ENCODE measurements at regions not wholly inside any gene's neighbourhood (a gene's known extent, or its start where the extent isn't known, plus 50 kb on each side); places are given as distances from the start of the nearest gene placed in this dataset.
A peak's percentile ranks its signal among the peaks of the same experiment; 100 is the strongest.
"Not testable (repeated sequence)": the region's sequence is repeated elsewhere in the genome, so short reads cannot be mapped to it uniquely, and the experiment has no call there.

DNA sequence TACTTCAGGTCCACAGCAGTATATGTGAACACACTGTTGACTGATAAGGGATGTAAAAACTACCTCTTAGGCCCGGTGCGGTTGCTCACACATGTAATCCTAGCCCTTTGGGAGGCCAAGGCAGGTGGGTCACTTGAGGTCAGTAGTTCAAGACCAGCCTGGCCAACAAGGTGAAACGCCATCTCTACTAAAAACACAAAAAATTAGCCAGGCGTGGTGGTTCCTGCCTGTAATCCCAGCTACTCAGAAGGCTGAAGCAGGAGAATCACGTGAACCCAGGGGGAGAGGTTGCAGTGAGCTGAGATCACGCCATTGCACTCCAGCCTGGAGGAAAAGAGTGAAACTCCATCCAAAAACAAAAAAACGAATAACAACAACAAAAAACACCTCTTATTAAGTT lies 194.6 kb upstream of the KCNMB2 start:
- no peak for TF ChIP-seq POLR2AphosphoS5 (IDR thresholded peaks at IDR 0.05; ENCODE audit: borderline replicate concordance, low read depth, low read length)
- no peak for TF ChIP-seq FOXP2 (optimal IDR thresholded peaks at IDR 0.05; ENCODE audit: control extremely low read depth, extremely low read length, insufficient read depth)
- TF ChIP-seq EZH2 (IDR thresholded peaks at IDR 0.05) = no peak
- H3K27ac ChIP-seq = no peak overlapping the region
- H3K4me3 ChIP-seq = no peak overlapping the region
- no peak overlapping the region for H3K9ac ChIP-seq (ENCODE audit: insufficient read length)
- DNase-seq (ENCODE audit: low read depth, low spot score) = no peak
- H3K36me3 ChIP-seq (ENCODE audit: insufficient read depth, low read length) = no peaks in the 10 kb centered on the region
- H3K9me3 ChIP-seq (ENCODE audit: low read depth, low read length) = no peaks in the 10 kb centered on the region

- TF ChIP-seq EZH2 (IDR thresholded peaks at IDR 0.05) (no peak), FOXP2 (optimal IDR thresholded peaks at IDR 0.05; ENCODE audit: control extremely low read depth, extremely low read length, insufficient read depth) (no peak), POLR2AphosphoS5 (IDR thresholded peaks at IDR 0.05; ENCODE audit: borderline replicate concordance, low read depth, low read length) (no peak)
- H3K9ac ChIP-seq (ENCODE audit: insufficient read length) = no peak overlapping the region
- no peak overlapping the region for H3K27ac ChIP-seq
- no peaks in the 10 kb centered on the region for H3K36me3 ChIP-seq (ENCODE audit: insufficient read depth, low read length)
- no peaks in the 10 kb centered on the region for H3K9me3 ChIP-seq (ENCODE audit: low read depth, low read length)
- no peak overlapping the region for H3K4me3 ChIP-seq
- DNase-seq (ENCODE audit: low read depth, low spot score) = no peak
Observed at GRCh38 chr3:178342111-178342510, 194.1 kb upstream of the KCNMB2 start.

- no peak overlapping the region for H3K9ac ChIP-seq (ENCODE audit: insufficient read length)
- H3K36me3 ChIP-seq (ENCODE audit: insufficient read depth, low read length) = no peaks in the 10 kb centered on the region
- H3K27ac ChIP-seq = no peak overlapping the region
- H3K9me3 ChIP-seq (ENCODE audit: low read depth, low read length) = no peaks in the 10 kb centered on the region
- no peak for DNase-seq (ENCODE audit: low read depth, low spot score)
- H3K4me3 ChIP-seq = no peak overlapping the region
- TF ChIP-seq EZH2 (IDR thresholded peaks at IDR 0.05) (no peak), POLR2AphosphoS5 (IDR thresholded peaks at IDR 0.05; ENCODE audit: borderline replicate concordance, low read depth, low read length) (no peak), FOXP2 (optimal IDR thresholded peaks at IDR 0.05; ENCODE audit: control extremely low read depth, extremely low read length, insufficient read depth) (no peak)
Observed at GRCh38 chr3:178343433-178344038, 192.7 kb upstream of the KCNMB2 start.

- TF ChIP-seq FOXP2 (optimal IDR thresholded peaks at IDR 0.05; ENCODE audit: control extremely low read depth, extremely low read length, insufficient read depth) (no peak), EZH2 (IDR thresholded peaks at IDR 0.05) (no peak), POLR2AphosphoS5 (IDR thresholded peaks at IDR 0.05; ENCODE audit: borderline replicate concordance, low read depth, low read length) (no peak)
- H3K4me3 ChIP-seq = no peak overlapping the region
- H3K27ac ChIP-seq = no peak overlapping the region
- 0 out of 2 replicates have a peak, but pooled peaks cover 3% of the 10 kb centered on the region for H3K9me3 ChIP-seq (ENCODE audit: low read depth, low read length)
- H3K36me3 ChIP-seq (ENCODE audit: insufficient read depth, low read length) = no peaks in the 10 kb centered on the region
- no peak for DNase-seq (ENCODE audit: low read depth, low spot score)
- H3K9ac ChIP-seq (ENCODE audit: insufficient read length) = no peak overlapping the region
Observed at GRCh38 chr3:178345944-178346343, 190.3 kb upstream of the KCNMB2 start.

DNA sequence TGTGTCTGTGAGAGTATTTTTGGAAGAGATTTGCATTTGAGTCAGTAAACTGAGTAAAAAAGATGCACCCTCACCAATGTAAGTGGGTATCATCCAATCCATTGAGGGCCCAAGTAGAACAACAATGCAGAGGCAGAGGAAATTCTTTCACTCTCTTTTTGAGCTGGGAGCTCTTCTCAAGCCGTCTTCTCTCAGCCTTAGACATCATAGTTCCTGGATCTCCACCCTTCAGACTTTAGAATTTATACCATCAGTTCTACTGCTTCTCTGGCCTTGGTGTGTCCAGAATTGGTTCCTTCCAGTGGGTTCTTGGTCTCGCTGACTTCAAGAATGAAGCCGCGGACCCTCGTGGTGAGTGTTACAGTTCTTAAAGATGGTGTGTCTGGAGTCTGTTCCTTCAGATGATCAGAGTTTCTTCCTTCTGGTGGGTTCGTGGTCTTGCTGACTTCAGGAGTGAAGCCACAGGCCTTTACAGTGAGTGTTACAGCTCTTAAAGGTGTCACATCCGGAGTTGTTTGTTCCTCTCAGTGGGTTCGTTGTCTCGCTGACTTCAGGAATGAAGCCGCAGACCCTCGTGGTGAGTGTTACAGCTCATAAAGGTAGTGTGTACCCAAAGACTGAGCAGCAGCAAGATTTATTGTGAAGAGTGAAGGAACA lies 187.5 kb upstream of the KCNMB2 start:
- not testable (repeated sequence) for H3K27ac ChIP-seq; DNase-seq (ENCODE audit: low read depth, low spot score); H3K9ac ChIP-seq (ENCODE audit: insufficient read length); H3K4me3 ChIP-seq; H3K36me3 ChIP-seq (ENCODE audit: insufficient read depth, low read length); H3K9me3 ChIP-seq (ENCODE audit: low read depth, low read length)

DNA sequence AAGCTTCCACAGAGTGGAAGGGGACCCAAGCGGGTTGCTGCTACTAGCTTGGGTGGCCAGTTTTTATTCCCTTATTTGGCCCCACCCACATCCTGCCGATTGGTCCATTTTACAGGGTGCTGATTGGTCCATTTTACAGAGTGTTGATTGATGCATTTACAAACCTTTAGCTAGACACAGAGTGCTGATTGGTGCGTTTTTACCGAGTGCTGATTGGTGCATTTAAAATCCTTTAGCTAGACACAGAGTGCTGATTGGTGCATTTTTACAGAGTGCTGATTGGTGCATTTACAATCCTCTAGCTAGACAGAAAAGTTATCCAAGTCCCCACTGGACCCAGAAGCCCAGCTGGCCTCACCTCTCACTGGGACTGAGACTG lies 187.0 kb upstream of the KCNMB2 start:
- not testable (repeated sequence) for DNase-seq (ENCODE audit: low read depth, low spot score); H3K9ac ChIP-seq (ENCODE audit: insufficient read length); H3K27ac ChIP-seq; H3K4me3 ChIP-seq; H3K9me3 ChIP-seq (ENCODE audit: low read depth, low read length); H3K36me3 ChIP-seq (ENCODE audit: insufficient read depth, low read length)

DNA sequence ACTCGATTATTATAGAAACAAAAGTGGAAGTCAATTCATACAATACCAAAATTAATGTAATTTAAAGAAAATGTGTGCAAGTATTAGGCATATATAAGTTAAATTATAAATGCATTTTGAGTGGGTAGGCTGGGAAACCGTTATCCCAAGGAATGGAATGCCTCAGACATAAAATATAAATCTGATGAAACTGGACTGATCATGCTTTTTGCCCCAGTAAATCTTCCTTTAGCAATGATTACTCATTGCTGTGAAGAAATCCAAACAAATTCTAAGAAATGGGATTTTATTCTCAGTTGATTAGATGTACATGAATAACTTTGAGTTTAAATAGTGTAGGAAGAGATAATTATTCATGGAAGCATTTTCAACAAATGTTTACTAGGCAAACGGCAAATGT lies 185.5 kb upstream of the KCNMB2 start:
- Histone ChIP-seq H3K9ac (ENCODE audit: insufficient read length) (peak overlapping the region; percentile 35), H3K36me3 (ENCODE audit: insufficient read depth, low read length) (no peaks in the 10 kb centered on the region), H3K4me3 (no peak overlapping the region), H3K9me3 (ENCODE audit: low read depth, low read length) (0 out of 2 replicates have a peak, but pooled peaks cover 3% of the 10 kb centered on the region), H3K27ac (peak overlapping the region; percentile 95)
- DNase-seq (ENCODE audit: low read depth, low spot score) = no peak
- TF ChIP-seq FOXP2 (optimal IDR thresholded peaks at IDR 0.05; ENCODE audit: control extremely low read depth, extremely low read length, insufficient read depth) (no peak), EZH2 (IDR thresholded peaks at IDR 0.05) (no peak), POLR2AphosphoS5 (IDR thresholded peaks at IDR 0.05; ENCODE audit: borderline replicate concordance, low read depth, low read length) (no peak)

DNA sequence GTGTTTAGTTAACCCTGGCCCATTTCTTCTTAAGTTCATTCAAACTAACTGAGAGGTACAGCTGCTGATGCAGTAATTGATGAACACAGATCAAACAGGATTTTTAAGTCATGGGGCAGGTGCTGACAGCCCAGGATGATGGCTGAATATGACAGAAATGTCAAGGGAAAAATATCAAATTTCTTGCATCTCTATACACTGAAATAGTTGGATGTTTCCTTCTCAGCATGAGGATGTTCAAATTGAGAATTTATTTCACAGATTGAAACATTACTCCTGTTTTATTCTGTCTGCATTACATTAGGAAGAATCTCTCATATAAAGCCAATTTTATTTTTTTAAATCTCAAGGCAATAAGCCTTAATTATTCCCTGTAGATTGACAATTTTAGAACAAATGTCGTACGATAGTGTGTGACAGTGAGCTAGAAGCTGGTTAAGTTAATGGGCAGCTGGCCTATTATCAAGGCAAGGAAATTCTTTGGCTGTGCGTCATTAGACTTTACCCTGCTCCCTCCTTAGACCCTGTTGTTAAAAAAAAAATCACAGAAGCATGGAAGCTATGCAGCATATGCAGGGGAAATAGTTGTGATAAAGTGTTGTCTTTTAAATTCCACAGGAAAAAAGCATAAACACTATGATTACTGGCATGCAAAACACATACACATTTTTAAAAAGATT lies 183.8 kb upstream of the KCNMB2 start:
- Histone ChIP-seq H3K27ac (peak overlapping the region; percentile 95), H3K36me3 (ENCODE audit: insufficient read depth, low read length) (no peaks in the 10 kb centered on the region; the same call in 1 of the 2 replicates)
- TF ChIP-seq EZH2 (IDR thresholded peaks at IDR 0.05) (no peak), FOXP2 (optimal IDR thresholded peaks at IDR 0.05; ENCODE audit: control extremely low read depth, extremely low read length, insufficient read depth) (peak; percentile 65), POLR2AphosphoS5 (IDR thresholded peaks at IDR 0.05; ENCODE audit: borderline replicate concordance, low read depth, low read length) (no peak)

More for the DNA sequence above, 183.8 kb upstream of the KCNMB2 start:
- DNase-seq (ENCODE audit: low read depth, low spot score) = peak; percentile 63
- Histone ChIP-seq H3K4me3 (peak overlapping the region; percentile 73), H3K9ac (ENCODE audit: insufficient read length) (peak overlapping the region; percentile 70), H3K9me3 (ENCODE audit: low read depth, low read length) (peaks cover 3% of the 10 kb centered on the region; the same call in 1 of the 2 replicates)

Measured in SK-N-MC (cell line).